Putamen (tissue), 1 donor: ENCODE measurements at regions not wholly inside any gene's neighbourhood (a gene's known extent, or its start where the extent isn't known, plus 50 kb on each side); places are given as distances from the start of the nearest gene placed in this dataset.
"Not testable (repeated sequence)": the region's sequence is repeated elsewhere in the genome, so short reads cannot be mapped to it uniquely, and the experiment has no call there.

Source experiments
- DNase-seq: peaks from one replicate; pipeline ENCODE4 v3.0.0-alpha.2; 2016; ENCODE audit warnings: low spot score

DNA sequence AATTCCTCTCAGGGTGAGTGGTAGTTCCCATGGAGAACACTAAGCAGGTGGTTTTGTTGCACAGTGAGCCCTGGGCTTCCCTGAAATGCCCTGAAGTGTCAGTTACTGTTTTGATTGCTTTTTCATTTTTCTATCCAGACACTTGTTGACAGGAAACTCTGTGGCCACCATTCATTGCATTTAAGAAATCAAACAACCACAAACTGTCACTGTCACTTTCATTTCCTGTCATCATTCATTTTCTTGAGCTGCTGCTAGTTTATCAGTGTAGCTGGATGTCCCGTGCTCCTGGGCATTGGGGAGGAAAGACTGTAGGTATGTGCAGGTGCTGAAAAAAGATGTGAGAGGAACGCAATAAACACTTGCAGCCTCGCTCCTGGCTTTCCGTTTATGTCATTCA is 891.6 kb upstream of the ZEB2 start:
- no peak for DNase-seq

DNA sequence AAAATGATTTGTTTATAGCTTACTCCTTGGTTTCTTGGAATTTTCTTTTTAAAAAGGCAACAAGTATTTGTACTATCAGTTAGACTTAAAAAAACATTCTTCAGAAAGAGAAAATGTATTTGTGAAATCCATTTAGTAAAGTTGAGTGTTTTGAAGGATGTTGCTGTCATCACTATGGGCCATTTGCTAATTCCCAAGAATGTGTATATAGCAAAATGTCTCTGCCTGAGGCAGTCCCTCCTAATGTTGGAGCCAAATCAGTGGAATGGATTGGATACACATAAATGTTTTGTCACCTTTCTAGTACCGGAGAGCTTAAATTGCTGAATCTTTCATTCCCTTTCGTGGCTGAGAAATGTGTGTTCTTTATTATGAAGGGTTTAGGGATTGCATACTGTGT is 890.2 kb upstream of the ZEB2 start:
- no peak for DNase-seq

DNA sequence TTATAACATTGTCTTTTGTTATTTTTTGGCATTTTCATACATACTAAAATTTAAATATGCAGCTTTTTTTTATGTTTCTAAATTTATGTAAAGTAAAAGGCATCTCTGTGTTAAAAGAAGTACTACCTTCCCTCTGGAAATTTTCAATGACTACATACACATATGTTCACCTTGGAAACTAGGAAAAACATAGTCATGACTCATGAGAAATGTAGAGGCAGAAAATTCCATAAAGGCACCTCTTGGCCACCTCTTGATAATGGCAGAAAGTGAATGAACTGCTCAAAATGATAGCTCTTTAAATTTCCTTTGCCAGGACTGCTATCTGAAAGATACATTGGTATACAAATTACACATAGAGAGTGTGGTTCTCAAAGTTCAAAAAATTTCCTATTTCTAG is 889.1 kb upstream of the ZEB2 start:
- no peak for DNase-seq

DNA sequence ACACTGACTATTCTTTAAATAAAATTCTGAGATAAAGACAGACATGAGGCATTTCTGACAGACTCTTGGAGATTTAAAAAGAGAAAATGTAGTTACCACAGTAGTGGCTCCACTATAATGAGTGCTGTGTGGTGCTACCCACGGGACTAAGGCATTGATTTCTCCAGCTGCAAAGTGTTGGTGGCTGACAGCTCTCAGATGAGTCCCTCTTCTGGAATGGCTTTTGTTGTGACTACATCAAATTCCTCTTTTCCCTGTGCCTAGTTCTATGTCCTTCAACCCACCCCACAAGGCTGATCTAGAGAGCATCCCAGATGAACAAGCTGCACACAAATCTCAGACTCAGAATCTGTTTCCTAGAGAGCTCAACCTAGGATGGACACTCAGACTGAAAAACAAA is 884.8 kb upstream of the ZEB2 start:
- no peak for DNase-seq

DNA sequence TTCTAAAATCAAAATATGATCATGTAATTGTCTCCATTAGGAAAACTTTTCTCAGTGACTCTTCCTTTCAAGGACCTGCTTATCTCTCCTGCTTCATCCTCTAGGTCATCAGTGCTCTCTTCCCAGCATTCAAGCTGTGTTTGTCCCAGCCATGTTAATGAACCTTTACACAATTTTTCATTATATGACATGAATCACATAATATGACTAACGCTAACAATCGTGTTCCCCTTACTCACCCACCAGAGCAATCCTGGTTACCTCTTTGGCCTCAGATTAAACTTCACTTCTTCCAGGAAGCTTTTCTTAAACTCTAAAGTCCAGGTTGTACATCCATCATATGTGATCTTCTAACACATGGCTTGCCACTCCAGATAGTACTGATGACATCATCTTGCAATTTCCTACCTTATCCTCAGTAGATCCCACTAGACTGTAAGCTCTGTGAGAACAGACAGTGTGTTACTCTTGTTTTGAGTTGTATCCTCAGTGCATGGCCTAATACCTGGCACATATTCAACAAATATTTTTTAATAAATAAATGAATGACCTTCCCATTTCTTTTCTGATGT is 882.9 kb upstream of the ZEB2 start:
- DNase-seq = no peak

DNA sequence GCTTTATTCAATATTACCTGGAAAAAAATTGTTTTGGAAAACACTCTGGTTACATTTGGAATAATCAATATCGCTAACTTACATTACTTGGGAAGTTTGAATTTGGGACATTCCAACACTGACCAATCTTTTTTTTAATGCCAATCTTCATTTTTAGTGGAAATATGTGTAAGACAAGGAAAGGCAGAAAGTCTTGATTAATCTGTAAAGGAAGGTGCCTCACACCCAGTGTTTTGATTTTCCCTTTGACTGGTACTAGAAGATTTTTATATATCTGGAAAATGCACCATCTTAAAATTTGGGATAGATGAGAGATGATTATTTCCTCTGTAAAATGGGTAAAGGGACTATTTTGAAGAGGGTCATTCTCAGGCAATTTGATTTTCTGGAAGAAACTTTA is 879.2 kb upstream of the ZEB2 start:
- DNase-seq = no peak

DNA sequence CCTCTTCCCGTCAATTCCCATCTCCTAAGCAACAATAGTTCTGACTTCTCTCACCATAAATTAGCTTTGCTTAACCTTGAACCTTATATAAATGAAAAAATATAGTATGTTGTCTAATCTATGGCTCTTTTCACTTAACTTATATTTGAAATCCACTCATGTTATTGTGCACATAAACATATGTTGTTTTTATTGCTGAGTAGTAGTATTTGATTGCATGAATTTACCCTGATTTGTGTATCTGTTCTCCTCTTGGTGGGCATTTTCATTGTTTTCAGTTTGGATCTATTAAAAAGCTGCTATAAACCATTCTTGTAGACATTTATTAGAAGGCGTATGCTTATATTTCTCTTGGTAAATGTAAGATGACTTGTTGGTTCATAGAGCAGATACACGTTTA is 874.3 kb upstream of the ZEB2 start:
- DNase-seq = no peak

DNA sequence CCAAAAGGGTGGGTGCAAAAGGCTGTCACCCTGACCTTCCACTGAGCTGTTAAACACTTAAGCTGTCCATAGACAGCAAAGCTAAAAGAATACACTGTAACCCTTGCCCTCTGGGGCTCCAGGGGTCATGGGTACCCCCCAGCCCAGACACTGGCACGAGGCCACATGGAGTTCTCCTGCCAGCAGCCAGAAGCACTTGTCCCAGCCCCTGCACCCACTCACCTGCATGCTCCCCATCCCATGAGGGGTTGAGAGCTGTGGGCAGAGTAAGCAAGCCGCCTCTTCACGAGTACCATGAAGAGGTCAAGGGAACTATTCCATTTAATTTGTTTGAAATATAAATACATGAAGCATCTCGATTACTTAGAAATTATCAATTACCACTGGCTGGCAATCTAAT is 867.1 kb upstream of the ZEB2 start:
- no peak for DNase-seq

DNA sequence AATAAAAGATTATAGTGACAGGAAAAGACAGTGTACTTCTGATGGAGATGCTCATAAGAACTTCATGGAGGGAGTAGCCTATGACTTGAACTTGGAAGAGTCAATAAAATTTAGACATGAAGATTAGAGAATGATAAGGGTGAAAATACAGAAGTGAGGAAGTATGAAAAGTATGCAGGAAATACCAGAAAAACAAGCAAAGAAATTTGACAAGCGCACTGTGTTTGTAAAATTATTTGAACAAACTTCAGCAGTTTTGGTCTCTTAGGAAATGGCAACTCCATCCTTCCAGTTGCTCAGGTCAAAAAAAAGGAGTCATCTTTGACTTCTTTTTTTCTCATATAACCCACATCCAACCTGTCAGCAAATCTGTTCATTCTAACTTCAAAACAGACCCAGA is 864.0 kb upstream of the ZEB2 start:
- DNase-seq = no peak

DNA sequence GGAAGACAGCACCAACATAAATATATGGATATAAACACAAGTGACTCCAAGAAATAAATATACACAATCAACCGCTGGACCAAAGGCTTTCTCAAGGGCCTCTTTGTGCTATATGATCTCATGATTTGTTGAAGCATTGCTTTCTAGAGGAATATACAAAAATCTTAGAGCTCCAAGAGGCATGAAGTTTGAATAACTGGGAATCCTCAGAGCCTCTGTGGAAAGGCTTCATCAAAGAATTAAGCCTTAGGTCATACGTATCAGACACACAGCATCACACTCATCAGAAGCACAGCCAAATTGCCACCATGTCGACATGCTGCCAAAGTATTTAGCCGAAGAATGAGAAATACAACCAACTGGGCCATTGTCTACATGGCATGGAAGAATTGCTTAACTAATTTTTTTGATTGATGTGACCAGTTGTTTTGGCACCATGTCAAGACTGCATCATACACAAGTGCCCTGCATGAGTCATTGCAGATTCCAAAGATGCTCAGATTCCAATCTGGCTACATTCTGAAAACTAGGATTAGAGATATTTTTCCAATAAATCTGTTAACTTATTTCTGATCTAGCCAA is 860.6 kb upstream of the ZEB2 start:
- DNase-seq = no peak

DNA sequence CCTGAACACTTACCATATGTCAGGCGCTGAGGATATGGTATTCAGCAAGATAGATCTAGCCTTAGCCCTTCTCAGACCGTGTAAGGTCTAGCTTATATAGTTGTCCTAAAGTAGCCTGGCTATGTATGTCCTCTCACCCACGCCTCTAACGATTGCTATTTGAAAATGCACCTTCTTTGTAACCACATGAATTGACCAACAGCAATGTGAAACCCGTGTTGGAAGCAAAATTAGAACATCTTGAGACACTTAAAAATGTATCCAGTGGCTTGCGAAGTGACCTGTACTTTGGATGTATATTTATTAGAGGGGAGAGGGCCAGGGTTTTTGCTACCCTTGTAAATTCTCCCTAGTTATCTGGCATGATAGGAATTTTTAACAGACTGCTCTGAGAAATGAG is 860.0 kb upstream of the ZEB2 start:
- no peak for DNase-seq

DNA sequence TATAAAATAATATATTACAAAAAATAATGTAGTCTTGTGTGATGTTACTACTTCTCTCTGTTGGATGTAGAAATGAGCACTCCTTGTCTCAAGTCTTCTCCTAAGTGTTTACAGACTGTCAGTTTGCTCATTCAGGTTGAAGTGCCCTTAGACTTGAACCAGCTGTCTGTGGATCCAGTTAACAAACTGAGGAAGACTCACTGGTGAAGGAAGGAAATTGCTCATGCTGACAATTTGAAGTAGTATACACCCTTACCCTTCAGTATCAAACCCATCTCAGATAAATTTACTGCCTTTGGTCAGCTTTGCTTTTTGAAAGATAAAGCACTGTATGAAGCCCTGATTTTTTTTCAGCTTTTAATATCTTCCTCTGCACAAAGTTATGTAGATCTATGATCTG is 854.2 kb upstream of the ZEB2 start:
- no peak for DNase-seq

DNA sequence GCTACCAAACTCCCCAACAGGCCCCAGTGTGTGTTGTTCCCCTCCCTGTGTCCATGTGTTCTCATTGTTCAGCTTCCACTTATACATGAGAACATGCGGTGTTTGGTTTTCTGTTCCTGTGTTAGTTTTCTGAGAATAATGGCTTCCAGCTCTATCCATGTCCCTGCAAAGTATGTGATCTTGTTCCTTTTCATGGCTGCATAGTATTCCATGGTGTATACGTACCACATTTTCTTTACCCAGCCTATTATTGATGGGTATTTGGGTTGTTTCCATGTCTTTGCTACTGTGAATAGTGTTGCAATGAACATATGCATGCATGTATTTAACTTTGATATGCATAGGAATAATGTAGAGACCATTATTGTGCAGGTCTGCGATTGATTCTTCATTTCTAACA is 847.4 kb upstream of the ZEB2 start:
- not testable (repeated sequence) for DNase-seq

DNA sequence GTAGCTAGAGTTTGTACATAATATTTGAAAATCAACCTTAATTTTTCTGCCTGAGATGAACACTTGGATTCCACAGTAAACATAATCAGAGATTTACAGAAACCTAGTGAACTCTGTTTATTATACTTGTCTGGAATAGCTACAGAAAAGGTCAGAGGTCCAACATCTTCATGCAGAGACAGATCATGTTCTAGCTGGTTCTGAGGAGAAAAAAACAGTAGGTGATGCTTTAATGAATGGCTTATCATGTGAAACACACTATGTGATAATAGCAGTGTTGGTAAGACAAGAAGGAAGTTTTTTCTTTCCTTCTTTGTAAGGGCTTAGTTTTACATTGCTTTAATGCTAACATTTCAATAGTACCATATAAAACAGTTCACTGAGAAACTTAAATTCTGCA is 846.4 kb upstream of the ZEB2 start:
- DNase-seq = no peak

DNA sequence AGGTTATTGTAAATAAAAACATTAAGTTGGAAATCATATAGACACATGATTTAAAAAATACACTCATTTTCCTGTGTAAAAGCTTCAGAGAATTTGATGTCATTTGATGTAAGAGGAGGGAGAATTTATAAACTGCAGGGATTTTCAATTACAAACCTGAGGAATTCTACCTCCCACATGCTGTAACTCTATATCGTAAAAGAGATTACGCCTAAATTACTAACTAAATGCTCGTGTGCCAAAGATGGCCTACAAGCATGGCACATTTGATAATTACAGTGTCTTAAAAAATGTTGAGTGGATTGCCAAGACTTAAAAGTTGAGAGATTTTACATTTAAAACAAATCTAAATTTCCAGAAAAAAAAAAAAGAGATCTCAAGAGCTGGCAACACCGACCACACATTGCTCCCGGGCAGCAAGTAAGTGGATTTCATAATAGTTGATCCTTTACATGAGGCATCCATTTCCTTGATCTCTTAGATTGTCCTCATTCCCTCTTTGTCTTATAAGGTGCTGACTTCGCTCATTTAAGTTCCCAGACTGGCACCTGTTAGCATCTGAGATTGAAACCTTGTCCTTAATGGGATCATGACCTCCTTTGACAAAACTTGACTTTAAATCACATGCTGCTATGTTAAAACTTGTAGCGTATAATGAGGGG is 840.3 kb upstream of the ZEB2 start:
- no peak for DNase-seq

DNA sequence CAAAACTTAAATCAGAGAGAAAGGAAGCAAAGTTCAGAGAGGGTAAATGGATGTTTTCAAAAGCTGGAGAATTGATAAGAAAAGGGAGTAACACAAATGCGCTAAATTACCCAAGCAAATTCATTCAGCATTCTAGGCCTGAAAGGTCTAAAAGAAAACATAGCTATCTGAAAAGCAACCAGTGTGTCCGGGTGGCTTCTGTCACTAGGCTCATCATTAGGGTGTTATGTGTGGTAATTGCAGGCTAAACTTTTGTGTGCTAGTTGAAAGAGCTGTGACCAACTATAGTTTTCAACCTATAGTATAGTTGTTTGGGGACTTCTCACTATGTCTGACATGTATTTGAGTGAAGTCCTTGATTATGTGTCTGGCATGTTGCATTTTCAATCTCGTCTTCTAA is 839.6 kb upstream of the ZEB2 start:
- no peak for DNase-seq

DNA sequence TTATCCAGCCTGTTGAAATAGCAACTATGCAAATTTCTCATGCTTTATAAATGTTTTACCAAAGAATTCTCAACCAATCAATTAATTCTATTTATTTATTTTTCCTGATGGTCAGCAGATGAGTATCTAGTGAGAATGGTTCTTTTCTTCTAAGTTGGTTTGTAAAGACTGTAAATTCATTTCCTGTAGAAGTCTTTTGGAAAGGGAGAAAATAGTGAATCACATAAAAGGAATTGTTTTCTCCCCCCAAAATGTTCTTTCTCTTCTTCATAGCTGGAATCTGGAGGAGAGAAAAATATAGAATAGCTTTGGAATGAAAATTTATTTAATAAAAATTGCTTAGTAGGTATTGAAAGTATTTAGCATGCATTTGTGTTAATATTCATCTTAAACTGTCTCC is 836.1 kb upstream of the ZEB2 start:
- DNase-seq = no peak

DNA sequence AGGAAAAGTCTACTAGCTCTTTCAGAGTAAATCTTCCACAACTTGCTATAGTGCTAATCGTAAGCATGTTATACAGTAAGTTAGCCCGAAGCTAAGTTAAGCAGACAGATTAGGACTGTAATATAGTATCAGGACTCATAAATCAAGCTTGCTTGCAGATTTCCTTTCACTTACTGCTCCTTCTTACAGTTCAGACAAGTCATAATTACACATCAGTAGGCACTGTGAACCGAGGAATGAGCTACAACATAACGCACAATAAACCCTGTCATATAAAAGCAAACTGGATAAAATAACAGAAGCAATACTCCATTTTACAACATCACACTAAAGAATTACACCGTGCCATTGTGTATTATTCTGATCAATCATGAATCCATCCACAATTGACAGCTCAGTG is 832.6 kb upstream of the ZEB2 start:
- DNase-seq = no peak

DNA sequence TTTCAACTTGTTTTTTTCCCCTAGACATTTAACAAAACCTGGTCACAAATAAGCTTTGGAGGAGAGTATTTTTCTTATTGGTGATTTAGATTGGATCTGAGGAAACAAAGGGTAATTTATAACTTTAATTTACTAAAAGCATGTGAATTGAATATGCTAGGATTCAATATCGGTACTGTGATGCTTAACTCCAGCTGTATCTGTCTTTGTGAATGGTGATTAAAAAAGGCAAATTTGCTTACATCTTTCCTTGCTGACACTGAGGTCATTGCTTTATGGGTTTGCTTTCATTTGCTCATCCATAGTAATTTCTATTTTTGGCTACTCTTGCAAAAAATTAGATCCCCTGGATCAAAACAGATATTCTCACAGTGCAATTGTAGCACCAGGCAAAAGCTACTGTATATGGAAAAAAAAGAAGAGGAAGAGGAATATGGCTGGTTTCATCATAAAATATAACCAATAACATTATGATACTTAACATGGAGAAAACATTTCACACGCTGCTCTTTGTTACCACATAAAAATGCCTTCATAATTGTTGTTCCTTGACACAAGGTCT is 832.0 kb upstream of the ZEB2 start:
- DNase-seq = no peak

DNA sequence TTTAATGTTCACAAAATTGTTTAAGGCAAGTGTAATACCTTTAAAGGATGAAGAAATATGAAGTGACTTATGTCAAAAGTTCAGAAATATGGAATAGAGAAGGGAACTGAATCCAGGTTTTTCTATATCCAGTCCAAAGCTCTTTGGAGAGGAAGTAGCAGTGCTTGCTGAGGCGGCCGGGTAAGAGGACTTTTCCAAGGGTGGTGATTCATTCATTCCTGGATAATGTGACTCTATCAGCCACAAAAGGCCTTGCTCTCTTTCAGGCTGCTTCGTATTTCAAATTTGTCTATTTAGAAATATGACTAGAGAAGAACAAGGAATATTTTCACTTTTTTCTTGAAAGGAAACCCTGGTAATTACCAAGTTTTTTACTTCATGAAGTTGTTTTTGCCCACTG is 830.1 kb upstream of the ZEB2 start:
- DNase-seq = no peak

DNA sequence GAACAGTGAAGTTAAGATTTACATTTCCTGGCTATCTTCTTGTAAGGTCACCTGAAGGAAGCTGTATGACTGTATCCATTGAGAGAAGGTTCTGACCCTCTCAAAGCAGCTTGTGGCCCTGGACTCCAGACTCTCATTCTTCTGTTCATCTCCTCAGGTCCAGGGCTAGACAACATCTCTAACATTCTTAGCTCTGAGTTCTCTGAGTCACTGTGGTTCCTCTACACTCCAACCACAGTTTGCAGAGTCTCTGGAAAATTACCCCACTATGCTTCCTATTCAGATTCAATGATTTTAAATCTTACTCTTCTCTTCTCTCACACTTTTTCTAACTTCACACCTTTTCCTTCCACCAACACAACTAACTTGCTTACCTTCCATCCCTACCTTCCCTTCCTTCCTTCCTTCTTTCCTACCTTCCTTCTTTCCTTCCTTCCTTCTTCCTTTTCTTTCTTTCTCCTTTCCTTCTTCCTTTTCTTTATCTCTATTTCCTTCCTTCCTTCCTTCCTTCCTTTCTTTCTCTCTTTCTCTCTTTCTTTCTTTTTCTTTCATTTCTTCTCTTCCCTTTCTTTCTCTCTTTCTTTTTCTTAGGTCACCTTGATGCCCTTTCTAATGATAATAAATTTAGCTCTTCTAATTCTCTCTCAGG is 824.3 kb upstream of the ZEB2 start:
- no peak for DNase-seq

DNA sequence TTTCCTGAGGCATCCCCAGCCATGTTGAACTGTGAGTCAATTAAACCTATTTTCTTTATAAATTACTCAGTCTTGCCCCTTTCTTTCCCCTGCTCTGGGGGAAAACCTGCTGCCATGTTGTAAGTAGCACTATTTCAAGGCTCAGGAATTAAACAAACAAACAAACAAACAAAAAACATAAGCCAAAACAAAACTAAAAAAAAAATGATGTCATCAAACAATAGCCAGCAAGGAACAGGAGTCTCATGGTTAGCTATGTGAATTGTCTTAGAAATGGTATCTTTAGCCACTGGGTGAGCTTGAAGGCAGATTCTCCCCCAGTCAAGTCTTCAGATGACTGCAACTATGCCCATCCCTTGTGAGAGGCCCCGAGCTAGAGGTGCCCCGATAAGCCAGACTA is 823.4 kb upstream of the ZEB2 start:
- no peak for DNase-seq

DNA sequence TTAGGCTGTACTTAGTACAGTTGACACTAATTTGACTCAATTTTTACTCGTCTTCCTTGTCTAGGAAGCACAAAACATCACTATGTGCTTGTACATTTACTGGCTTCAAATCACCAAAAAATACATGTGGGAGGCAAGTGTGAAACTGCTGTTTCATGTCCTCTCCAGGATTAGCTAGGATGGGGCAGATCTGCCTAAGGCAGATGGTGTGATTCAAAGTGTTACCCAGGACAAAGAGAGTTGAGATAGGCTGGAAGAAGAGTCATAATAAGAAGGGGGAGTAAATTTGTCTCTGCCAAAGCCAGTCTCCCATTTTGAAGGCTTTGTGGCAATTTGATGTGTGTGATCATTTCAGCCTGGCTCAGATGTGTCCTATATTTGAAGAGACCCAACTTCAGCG is 821.6 kb upstream of the ZEB2 start:
- DNase-seq = no peak
